CD4-positive, alpha-beta T cell treated with Interleukin-17A for 1 hour (primary cell): ENCODE measurements at regions not wholly inside any gene's neighbourhood (a gene's known extent, or its start where the extent isn't known, plus 50 kb on each side); places are given as distances from the start of the nearest gene placed in this dataset.

Experiments
- DNase-seq: peaks from one replicate; pipeline ENCODE4 v3.0.0-alpha.2; 2020

- DNase-seq: peak; percentile 40
Observed at GRCh38 chr3:182710557-182711157, 82.6 kb upstream of the ATP11B start.

- DNase-seq: no peak
Observed at GRCh38 chr3:182711261-182711683, 82.0 kb upstream of the ATP11B start.

GRCh38 chr3:182711853-182712252 is 81.5 kb upstream of the ATP11B start:
- no peak for DNase-seq

- DNase-seq: no peak
Observed at GRCh38 chr3:182713111-182713510, 80.2 kb upstream of the ATP11B start.

DNA sequence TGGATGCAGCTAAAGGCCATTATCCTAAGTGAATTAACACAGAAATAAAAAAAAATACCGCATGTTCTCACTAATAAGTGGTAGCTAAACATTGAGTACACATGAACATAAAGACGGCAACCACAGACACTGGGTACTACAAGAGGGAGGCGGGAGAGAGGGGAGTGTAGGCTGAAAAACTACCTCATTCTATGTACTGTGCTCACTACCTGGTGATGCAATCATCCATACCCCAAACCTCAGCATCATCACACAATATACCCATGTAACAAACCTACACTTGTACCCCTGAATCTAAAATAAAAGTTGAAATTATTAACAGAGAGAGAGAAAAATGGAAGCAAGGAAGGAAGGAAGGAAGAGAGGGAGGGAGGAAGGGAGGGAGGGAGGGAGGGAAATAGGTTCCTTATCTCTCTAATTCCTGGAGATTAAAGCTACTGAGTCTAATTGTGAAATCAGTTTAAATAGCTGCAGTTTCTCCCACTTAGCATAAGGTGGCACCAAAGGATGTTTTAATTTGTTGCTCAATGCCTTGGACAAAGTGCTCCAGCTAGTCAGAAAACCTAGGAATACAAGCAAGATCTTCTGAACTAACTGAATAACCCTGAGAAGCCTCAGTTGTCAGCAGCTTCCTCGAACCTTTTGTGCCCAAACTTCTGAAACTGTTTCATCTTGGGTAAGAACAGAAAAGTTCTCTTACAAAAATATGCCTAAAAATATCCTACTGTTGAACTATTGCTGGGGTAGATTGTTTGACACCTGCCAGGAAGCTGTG is 79.4 kb upstream of the ATP11B start:
- peak; percentile 55 for DNase-seq

- DNase-seq: no peak
Observed at GRCh38 chr3:182715006-182715405, 78.3 kb upstream of the ATP11B start.

DNA sequence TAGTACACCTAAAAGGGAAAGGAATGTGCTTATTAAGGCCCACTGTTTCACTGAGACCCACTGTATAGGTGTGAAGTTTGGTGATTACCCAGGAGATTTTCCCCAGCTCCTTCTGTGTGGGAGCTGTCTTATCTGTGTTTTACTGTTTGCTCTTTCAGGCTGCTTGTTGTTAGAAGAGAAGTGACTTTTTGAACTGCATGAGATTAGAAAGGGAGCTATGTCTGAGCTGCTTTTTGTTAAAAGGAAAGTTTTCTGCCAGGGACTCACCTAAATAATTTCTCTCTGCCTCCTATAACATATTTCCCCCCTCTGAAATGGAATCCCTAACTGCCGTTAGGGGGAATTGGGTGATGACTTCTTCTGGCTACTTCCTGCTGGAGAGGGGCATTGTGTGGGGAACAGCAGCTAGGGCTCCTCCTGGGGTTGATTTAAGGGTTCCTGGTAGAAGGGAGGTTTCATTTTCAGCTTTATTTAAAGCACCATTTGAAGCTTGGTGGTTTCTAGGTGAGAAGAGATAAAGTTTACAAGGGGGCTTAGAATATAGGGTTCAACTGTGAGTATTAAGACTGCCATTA is 77.1 kb upstream of the ATP11B start:
- no peak for DNase-seq

GRCh38 chr3:182717216-182717615 is 76.1 kb upstream of the ATP11B start:
- DNase-seq: no peak

GRCh38 chr3:182722907-182723306 is 70.4 kb upstream of the ATP11B start:
- DNase-seq: no peak

DNA sequence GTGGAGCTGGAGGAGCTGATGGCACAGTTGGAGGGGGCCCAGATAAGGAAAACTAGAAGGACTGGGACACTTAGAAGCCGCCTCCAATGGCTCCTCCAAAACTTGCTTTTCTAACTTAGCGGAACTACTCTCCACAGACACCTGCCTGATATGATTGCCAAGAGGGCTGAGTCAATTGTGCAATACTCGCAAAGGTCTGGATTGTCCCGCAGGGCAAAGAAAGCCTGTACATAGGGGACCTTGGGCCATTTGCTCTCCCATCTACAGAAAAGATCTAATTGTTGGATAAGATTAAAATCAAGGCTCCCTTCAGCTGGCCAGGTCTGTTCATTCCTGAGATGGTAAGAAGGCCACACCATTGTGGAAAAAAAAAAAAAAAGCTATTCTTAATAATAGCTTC is 69.7 kb upstream of the ATP11B start:
- no peak for DNase-seq

- no peak for DNase-seq
Observed at GRCh38 chr3:182725372-182726251, 67.7 kb upstream of the ATP11B start.

GRCh38 chr3:182726258-182727142 is 66.8 kb upstream of the ATP11B start:
- no peak for DNase-seq

DNA sequence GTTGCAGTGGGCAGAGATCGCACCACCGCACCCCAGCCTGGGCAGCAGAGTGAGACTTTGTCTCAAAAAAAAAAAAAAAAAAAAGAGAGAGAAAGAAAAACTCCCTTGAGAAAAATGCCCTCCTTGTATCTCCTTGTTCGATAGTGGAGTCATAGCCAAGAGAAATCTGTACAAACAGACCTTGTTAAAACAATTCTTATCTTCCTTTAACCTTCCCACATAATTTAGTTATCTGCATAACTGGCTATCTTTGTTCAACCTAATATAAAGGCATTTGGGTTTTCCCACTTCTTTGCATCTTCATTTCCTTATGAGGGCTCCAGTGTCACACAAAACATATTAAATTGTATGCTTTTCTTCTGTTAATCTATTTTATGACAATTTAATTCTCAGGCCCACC is 65.1 kb upstream of the ATP11B start:
- DNase-seq: no peak

GRCh38 chr3:182729903-182730674 is 63.2 kb upstream of the ATP11B start:
- no peak for DNase-seq

DNA sequence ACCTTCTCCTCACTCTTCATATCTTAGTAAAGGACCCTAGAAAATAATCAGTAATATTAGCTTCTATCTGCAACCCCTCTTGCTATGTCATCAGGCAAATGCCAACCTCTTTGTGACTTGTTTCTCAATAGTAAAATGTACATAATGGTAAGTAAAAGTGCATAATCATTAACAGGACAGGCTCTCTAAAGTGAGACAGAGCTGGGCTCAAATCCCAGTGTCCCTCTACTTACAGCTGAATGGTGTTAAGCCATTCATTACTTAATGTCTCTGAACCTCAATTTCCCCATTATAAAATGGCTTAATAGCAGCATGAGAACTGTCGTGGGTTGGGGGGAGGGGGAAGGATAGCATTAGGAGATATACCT is 62.6 kb upstream of the ATP11B start:
- DNase-seq: no peak

DNA sequence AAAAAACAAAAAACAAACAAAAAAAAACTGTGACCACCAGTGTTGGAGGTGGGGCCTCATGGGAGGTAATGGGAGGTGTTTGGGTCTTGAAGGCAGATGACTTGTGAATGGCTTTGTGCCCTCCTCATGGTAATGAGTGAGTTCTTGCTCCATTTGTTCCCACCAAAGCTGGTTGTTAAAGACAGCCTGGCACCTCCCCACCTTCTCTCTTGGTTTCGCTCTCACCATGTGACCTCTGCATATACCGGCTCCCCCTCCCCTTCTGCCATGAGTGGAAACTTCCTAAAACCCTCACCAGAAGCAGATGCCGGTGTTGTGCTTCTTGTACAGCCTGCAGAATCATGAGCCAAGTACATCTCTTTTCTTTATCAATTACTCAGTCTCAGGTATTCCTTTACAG is 61.5 kb upstream of the ATP11B start:
- no peak for DNase-seq

GRCh38 chr3:182732232-182733015 is 60.9 kb upstream of the ATP11B start:
- no peak for DNase-seq

- DNase-seq: no peak
Observed at GRCh38 chr3:182735672-182736071, 57.6 kb upstream of the ATP11B start.

GRCh38 chr3:182737825-182738224 is 55.5 kb upstream of the ATP11B start:
- DNase-seq: no peak

- no peak for DNase-seq
Observed at GRCh38 chr3:182738583-182739411, 54.5 kb upstream of the ATP11B start.
